ENCODE measurements at regions not wholly inside any gene's neighbourhood (a gene's known extent, or its start where the extent isn't known, plus 50 kb on each side); places are given as distances from the start of the nearest gene placed in this dataset.
"Not testable (repeated sequence)": the region's sequence is repeated elsewhere in the genome, so short reads cannot be mapped to it uniquely, and the experiment has no call there.

DNA sequence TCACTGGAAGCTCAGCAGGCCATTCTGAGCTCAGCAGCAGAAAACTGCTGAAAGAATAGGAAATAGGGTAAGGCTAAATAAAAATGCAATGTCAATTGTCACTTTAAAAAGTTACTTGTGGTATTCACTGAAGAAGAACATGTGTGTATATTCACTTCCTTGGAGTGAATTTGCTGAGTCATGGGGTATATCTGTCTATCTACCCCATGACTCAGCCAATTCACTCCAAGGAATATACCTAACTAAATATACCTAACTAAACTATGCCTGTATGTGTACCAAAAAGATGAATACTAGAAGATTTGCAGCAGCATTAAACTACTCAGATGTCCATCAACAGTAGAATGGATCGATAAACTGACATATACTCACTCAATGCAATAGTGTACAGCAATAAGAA, 69.5 kb upstream of the KCNAB1 start:
- no peaks in the 10 kb centered on the region for H3K27me3 ChIP-seq (replicated peaks; ENCODE audit: insufficient read depth)
- no peaks in the 10 kb centered on the region for H3K36me3 ChIP-seq
- H3K9me3 ChIP-seq = no peaks in the 10 kb centered on the region
- no peak overlapping the region for H3K4me3 ChIP-seq
- no peak overlapping the region for H3K27ac ChIP-seq
- TF ChIP-seq POLR2A (IDR thresholded peaks at IDR 0.05) (no peak), POLR2AphosphoS5 (IDR thresholded peaks at IDR 0.05) (no peak), CTCF (IDR thresholded peaks at IDR 0.05) (no peak)
- no peak for DNase-seq (ENCODE audit: low spot score)
- H3K4me1 ChIP-seq (replicated peaks) = no peaks in the 10 kb centered on the region
- intact Hi-C loops (cut with DNase I) = no loop called here
- WGBS = 100% methylated on average over 1 of the region's 1 CpG

- Histone ChIP-seq H3K9me3 (no peaks in the 10 kb centered on the region), H3K27me3 (replicated peaks; ENCODE audit: insufficient read depth) (no peaks in the 10 kb centered on the region), H3K4me3 (no peak overlapping the region), H3K36me3 (no peaks in the 10 kb centered on the region), H3K27ac (no peak overlapping the region), H3K4me1 (replicated peaks) (no peaks in the 10 kb centered on the region)
- intact Hi-C loops (cut with DNase I) = no loop called here
- 94% methylated on average over 15 of the region's 15 CpGs for WGBS
- DNase-seq (ENCODE audit: low spot score) = no peak
- TF ChIP-seq CTCF (IDR thresholded peaks at IDR 0.05) = no peak
- no peak for TF ChIP-seq POLR2A (IDR thresholded peaks at IDR 0.05)
- TF ChIP-seq POLR2AphosphoS5 (IDR thresholded peaks at IDR 0.05) = no peak
Observed at GRCh38 chr3:156051651-156052050, 68.7 kb upstream of the KCNAB1 start.

DNA sequence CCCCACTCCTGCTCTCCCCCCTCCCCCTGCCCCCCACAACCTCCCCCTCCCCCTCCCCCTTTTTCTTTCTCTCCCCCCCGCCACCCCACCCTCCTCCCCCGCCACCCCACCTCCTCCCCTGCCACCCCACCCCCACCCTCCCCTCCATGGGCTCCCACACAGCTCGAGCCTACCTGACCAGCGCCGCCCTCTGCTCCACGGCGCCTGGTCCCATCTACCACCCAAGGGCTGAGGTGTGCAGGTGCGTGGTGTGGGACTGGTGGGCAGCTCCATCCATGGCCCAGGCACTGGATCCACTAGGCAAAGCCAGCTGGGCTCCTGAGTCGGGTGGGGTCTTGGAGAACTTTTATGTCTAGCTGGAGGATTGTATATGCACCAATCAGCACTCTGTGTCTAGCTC, 68.3 kb upstream of the KCNAB1 start:
- Histone ChIP-seq H3K27me3 (replicated peaks; ENCODE audit: insufficient read depth) (no peaks in the 10 kb centered on the region), H3K4me3 (no peak overlapping the region), H3K36me3 (no peaks in the 10 kb centered on the region), H3K4me1 (replicated peaks) (no peaks in the 10 kb centered on the region), H3K27ac (no peak overlapping the region), H3K9me3 (no peaks in the 10 kb centered on the region)
- intact Hi-C loops (cut with DNase I) = no loop called here
- TF ChIP-seq POLR2A (IDR thresholded peaks at IDR 0.05) (no peak), CTCF (IDR thresholded peaks at IDR 0.05) (no peak), POLR2AphosphoS5 (IDR thresholded peaks at IDR 0.05) (no peak)
- DNase-seq (ENCODE audit: low spot score) = no peak
- WGBS = 100% methylated on average over 2 of the region's 9 CpGs

GRCh38 chr3:156059950-156060501, 60.4 kb upstream of the KCNAB1 start:
- 75% methylated on average over 2 of the region's 2 CpGs for WGBS
- Histone ChIP-seq H3K27me3 (replicated peaks; ENCODE audit: insufficient read depth) (no peaks in the 10 kb centered on the region), H3K36me3 (no peaks in the 10 kb centered on the region), H3K27ac (no peak overlapping the region), H3K4me3 (no peak overlapping the region), H3K4me1 (replicated peaks) (no peaks in the 10 kb centered on the region), H3K9me3 (no peaks in the 10 kb centered on the region)
- intact Hi-C loops (cut with DNase I) = no loop called here
- DNase-seq (ENCODE audit: low spot score) = no peak
- no peak for TF ChIP-seq POLR2AphosphoS5 (IDR thresholded peaks at IDR 0.05)
- TF ChIP-seq CTCF (IDR thresholded peaks at IDR 0.05) = no peak
- no peak for TF ChIP-seq POLR2A (IDR thresholded peaks at IDR 0.05)

GRCh38 chr3:156068151-156068550, 52.2 kb upstream of the KCNAB1 start:
- H3K4me3 ChIP-seq; H3K4me1 ChIP-seq (replicated peaks); DNase-seq (ENCODE audit: low spot score); intact Hi-C loops (cut with DNase I); H3K27me3 ChIP-seq (replicated peaks; ENCODE audit: insufficient read depth); H3K36me3 ChIP-seq; H3K9me3 ChIP-seq; H3K27ac ChIP-seq: not testable (repeated sequence)
- 94% methylated on average over 3 of the region's 3 CpGs for WGBS
